HFF-Myc (cell line): ENCODE measurements at regions not wholly inside any gene's neighbourhood (a gene's known extent, or its start where the extent isn't known, plus 50 kb on each side); places are given as distances from the start of the nearest gene placed in this dataset.
"Not testable (repeated sequence)": the region's sequence is repeated elsewhere in the genome, so short reads cannot be mapped to it uniquely, and the experiment has no call there.

Experiments
- DNase-seq: peaks from one replicate; pipeline ENCODE4 v3.0.0-alpha.2; 2011; ENCODE audit warnings: low read depth; ENCODE audit errors: extremely low read depth
- H3K4me3 ChIP-seq: replicated peaks from 2 replicates; pipeline ENCODE4 v1.5.1; 2011; ENCODE audit warnings: low read depth, mild to moderate bottlenecking, control low read depth, low read length
- CTCF ChIP-seq: IDR thresholded peaks from 2 replicates; pipeline ENCODE4 v1.5.1; 2012; ENCODE audit warnings: mild to moderate bottlenecking, low read depth, low read length, control low read depth; ENCODE audit errors: missing control alignments

DNA sequence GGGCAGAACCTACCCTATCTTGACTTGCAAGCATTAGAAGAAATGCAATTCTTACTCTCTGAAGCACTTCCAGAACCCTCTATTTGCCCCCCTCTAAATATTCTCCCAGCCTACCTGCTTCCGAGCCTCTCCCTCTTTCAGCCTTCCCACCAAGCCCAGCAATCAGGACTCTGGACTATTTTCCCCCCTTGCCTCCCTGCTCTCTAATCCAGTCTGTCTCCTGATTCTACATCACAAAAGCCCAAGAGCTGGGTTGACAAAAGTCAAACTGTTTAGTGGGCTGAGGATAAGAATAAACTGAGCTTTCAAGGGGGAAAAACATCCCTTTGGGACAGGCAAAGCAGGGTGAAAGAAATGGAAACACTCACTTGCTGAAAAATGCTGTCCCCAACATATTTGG lies 123.2 kb upstream of the KIF2A start:
- DNase-seq, result no peak
- H3K4me3 ChIP-seq, result no peak overlapping the region
- no peak for TF ChIP-seq CTCF

GRCh38 chr5:62183727-62184126 lies 122.3 kb upstream of the KIF2A start:
- no peak for TF ChIP-seq CTCF
- H3K4me3 ChIP-seq, result no peak overlapping the region
- no peak for DNase-seq

DNA sequence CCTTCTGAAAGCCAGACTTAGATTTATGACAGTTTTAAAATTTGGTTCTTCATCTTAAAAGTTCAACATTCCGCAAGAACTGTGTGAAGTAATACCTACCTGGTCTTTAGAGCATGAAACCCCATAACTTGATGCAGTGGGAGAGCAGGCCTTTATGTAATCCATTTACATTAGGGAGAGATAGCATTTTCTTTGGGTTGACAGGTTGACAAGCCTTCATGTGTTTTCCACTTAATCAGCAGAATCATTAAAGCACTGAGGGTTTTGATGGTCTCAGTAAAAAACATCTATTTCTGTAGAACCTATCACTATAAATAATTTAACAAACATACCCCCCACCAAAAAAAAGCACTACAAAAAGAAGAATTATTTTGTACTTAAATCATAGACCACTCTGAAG lies 121.6 kb upstream of the KIF2A start:
- DNase-seq, result no peak
- H3K4me3 ChIP-seq, result no peak overlapping the region
- TF ChIP-seq CTCF, result no peak

DNA sequence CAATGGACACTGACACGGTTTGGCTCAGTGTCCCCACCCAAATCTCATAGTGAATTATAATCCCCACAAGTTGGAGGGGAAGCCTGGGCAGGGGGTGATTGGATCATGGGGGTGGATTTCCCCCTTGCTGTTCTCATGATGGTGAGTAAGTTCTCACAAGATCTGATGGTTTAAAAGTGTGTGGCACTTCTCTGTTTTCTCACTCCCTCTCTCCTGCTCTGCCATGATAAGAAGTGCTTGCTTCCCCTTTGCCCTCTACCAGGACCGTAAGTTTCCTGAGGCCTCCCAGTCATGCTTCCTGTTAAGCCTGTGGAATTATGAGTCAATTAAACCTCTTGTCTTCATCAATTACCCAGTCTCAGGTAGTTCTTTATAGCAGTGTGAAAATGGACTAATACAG lies 115.8 kb upstream of the KIF2A start:
- TF ChIP-seq CTCF, result no peak
- H3K4me3 ChIP-seq, result no peak overlapping the region
- no peak for DNase-seq

DNA sequence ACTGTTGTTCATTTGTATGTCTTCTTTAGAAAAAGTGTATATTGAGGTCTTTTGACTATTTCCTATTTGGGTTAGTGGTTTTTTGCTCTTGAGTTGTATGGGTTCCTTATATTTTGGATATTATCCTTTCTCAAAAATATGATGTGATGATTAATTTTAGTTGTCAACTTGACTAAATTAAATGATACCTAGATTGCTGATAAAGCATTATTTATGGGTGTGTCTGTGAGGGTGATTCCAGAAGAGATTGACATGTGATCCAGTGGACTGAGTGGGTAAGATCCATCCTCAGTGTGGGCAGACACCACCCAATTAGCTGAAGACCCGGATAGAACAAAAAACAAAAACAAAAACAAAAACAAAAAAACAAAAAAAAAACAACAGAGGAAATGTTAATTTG lies 115.1 kb upstream of the KIF2A start:
- H3K4me3 ChIP-seq, result no peak overlapping the region
- DNase-seq, result no peak
- no peak for TF ChIP-seq CTCF

GRCh38 chr5:62192958-62193357 lies 113.0 kb upstream of the KIF2A start:
- no peak overlapping the region for H3K4me3 ChIP-seq
- TF ChIP-seq CTCF, result no peak
- DNase-seq, result no peak

DNA sequence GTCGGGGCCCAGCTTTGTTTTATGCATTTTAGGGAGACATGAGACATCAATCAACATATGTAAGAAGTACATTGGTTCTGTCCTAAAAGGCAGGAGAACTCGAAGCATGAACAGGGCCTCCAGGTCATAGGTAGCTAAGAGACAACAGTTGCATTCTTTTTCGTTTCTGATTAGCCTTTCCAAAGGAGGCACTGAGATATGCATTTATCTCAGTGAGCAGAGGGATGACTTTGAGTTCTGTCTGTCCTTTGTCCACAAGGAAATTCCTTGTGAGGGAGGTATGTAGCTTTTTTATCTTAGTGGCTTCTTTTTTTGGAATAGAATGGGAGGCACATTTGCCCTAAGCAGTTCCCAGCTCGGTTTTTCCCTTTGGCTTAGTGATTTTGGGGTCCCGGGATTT lies 109.5 kb upstream of the KIF2A start:
- not testable (repeated sequence) for H3K4me3 ChIP-seq, DNase-seq
